HG03045 (cell line): ENCODE measurements at regions not wholly inside any gene's neighbourhood (a gene's known extent, or its start where the extent isn't known, plus 50 kb on each side); places are given as distances from the start of the nearest gene placed in this dataset.

Experiments
- ATAC-seq: cut with Tn5 transposase; IDR thresholded peaks from one replicate; pipeline ENCODE4 v1.9.1; 2021; ENCODE audit warnings: mild to moderate bottlenecking, moderate library complexity; ENCODE audit not compliant: unreplicated experiment

DNA sequence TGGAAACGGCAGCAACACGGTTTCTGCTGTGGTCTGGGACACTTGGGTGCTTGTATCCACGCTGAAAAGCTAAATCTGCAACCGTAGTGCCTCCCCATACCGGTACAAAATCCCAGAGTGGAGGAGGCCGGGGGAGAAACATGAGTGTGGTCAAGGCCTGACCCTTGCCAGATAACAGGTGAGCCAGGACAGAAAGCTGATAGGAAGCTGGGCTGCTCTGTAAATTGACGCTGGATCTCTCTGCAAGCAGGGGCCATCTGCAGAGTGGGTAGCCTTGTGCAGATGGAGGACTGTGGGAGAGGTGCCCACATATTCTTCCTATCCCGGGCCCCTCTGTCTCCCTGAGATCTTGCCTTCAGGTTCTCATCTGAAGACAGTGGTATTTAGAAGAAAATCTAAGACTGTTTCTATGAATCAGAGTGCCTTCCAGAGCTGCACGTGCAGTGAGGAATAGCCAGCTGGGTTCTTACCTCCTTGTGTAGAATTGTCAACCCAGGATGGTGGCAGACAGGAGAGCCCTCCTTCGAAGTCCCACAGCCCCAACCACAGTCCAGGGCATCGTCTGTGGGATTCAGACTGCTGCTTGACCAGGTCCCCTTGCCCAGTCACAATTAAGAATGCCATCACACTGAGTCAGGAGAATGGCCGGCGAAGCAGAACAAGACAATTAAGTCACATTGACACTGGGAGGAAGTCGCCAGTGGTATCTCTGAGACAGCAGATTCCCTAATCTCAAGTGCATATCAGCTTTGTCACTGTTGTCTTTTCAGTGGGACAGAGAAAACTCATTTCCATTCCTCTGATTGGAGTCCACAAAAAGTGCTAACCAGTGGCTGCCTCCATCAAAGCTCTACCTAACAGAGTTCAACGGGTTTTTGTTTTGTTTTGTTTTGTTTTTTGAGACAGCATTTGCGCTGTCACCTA lies 100.0 kb upstream of the RIPOR2 start:
- no peak for ATAC-seq

DNA sequence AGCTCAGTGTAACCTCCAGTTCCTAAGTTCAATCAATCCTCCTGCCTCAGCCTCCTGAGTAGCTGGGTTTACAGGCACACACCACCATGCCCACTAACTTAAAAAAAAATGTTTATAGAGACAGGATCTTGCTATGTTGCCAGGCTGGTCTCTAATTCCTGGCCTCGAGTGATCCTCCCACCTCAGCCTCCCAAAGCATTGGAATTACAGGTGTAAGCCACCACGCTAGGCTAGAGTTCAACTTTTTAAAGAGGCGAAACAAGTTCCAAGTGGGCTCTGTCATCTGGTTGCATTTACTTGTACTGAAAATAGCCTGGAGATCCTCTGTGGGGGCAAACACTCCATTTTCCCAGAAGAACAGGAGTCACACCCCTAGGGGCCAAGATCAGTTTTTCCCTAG lies 100.7 kb upstream of the RIPOR2 start:
- ATAC-seq, result no peak

DNA sequence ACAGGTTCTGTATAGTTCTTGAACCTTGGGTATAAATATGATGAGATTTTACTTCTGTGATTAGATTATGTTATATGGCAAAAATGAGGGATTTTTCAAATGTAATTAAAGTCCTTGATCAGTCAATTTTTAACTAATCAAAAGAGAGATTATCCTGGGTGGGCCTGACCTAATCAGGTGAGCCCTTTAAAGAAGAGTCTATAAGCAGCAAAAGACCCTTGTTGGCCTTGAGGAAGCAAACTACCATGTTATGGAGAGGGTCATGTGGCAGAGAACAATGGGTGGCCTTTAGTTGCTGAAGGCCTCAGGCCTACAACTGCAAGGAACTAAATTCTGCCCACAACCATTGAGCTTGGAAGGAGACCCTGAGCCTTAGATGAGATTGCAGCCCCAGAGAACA lies 102.5 kb upstream of the RIPOR2 start:
- no peak for ATAC-seq

DNA sequence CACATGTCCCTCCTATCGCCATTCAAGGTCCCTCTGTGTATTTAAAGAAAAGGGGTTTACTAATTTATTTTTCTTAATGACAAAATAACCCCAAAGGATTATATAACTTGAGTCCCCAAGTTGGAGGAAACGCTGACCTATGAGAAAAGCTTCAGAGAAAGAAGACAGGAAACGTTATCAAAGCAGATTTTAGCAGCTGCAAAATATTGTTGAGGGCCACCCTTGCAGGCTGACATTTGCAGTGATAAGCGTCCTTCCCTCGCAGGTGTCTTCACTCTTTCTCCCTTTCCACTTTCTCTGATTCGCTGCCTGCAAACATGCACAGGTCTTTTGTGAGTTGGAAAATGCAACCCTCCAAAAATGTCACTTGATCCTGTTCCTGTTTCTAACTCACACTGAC lies 103.2 kb upstream of the RIPOR2 start:
- ATAC-seq, result no peak

DNA sequence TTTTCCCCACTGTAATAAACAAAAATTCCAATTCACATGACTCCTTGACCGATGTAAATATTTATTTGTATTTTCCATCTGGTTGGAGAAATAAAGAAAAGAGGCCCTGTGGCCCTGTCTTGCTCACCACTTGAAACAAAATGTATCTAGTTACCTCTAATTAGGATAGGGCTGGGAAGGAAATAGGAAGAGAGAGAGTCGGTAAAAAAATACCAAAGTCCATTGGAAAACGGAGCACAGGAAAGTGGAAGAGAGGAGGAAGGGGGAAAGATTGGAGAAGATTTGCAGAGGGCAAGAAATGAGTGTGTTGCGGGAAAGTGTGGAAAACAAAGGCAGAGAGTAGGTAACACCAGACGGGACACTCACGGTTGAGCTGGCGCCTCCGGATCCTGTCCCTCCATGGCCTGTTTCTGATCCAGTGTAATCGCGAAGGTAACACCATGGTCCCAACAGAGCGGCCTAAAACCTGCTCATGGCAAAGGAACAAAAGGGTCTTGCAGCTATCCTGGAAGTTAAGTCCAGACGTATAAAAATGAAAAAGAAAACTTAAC lies 105.8 kb upstream of the RIPOR2 start:
- ATAC-seq, result no peak

DNA sequence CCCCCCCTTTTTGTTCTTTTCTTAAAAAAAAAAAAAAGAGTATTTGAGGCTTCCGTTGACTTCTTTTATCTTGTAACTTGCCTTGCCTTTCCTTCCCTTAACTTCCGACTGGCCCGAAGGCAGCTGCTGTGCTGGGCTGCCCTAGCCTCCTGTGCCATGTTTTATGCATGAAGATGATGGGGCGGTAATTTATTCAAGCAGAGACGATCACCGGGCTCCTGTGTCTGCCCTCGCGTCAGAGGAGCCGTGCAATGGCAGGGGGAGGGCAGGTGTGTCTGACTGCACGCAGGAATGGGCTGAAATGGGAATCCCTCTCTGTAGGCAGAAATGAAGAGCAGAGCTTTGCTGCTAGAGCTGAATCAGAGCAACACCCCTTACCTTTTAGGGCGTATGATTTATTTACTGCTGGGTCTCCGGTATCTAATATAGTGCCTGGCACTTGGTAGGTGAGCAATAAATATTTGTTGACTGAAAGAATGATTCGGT lies 106.3 kb upstream of the RIPOR2 start:
- ATAC-seq, result peak; percentile 51

DNA sequence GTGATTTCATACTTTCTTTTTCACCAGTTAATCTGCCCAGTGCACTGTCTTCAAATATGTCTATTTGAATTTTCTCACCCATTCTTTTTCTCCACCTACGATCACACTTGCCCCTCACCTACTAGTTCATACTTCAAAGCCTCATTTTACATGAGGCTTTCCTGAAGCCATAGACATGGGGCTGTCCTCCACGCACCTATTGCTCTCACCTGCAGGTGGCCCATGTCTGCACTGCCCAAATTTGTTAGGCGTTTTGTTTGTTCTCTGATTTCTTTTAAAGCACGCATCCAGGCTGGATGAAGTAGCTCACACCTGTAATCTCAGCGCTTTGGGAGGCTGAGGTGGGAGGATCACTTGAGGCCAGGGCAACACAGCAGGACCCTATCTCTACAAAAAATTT lies 106.8 kb upstream of the RIPOR2 start:
- no peak for ATAC-seq

DNA sequence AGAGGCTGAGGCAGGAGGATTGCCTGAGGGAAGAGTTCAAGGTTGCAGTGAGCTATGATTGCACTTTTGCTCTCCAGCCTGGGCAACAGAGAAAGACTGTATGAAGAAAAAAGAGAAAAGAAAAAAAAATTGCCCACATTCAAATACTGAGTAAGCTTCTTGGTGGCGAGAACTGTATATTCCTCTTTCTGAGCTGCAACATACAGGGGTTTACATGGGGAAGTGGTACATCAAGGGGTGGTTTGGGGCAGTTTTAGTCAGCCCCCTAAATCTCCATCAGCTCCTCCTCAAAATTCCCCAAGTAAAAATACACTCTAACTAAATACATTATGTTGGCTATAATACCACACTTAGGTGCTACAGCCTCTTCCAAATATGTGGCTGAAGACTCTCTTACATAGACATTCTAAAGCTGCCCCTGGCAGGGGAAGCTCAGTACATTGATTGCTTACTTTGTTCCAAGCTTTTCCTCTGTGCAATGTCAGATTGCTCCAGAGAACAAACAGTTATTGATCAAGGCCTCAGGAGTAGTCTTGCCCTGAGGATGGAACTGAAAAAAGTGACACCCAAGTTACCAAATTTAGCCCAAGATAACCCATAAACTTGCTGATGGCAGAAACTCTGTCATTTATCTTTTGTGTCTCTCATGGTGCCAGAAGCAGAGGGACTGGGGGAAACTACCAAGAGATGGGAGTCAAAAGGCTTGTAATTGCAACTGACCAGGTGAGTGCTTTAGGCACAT lies 107.4 kb upstream of the RIPOR2 start:
- no peak for ATAC-seq

DNA sequence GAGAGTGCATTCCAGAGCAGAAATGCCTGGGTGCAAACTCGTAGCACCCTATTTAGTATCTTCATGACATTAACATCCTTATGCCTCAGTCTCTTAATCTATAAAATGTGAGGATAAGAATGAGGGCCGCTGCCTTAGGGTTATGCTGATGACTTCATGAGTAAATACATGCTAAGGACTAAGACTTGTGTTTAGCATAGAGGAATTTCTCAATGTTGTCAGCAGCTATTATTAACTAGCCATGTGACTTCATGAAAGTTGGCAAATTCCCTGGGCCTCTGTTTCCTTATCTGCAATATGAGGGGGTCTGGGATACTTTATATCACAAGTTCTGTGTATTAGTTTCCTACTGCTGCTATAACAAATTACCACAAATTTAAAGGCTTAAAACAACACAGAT lies 108.1 kb upstream of the RIPOR2 start:
- no peak for ATAC-seq

DNA sequence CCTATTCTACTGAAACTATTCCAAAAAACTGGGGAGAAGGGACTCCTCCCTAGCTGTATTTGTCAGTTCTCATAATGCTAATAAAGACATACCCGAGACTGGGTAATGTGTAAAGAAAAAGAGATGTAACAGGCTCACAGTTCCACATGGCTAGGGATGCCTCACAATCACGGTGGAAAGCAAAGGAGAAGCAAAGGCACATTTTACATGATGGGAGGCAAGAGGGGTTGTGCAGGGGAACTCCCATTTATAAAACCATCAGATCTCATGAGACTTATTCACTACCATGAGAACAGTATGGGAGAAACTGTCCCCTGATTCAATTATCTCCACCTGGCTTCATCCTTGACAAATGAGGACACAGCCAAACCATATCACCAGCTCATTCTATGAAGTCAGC lies 111.2 kb upstream of the RIPOR2 start:
- ATAC-seq, result no peak

DNA sequence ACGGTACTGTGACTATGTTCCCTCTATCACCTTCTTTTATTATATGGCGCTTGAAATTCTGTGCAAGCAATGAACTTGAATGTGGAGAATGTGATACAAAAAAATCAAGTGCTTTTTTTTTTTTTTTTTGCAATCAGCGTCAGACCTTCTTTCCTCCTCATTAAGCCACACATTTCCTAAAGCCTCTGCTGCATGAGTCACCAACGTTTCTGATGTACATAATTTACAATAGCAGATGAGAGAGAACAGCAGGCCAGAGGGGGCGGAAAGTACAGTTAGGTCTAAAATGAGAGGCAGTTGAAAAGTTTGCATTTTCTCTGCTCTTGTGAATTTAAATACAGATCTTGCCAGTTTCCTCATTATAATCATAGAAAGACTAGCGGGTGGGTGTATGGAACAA lies 114.6 kb upstream of the RIPOR2 start:
- no peak for ATAC-seq

DNA sequence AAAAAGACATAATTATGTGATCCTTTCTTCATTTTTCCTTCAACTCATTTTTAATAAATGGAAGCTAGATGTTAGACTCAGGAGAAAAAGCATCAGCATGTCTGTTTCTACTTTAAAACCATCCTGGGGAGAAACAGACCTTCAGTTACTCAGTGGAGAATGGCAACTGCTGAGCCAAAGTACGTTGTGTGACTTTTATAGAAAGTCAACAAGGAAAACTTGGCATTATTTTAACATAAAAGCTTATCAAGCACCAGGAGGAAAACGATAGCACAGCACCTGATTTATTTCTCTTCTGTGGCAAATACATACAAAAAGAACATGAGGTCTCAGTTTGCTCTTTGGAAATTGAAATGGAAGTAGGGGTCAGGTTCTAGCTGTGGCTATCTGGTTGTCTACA lies 115.3 kb upstream of the RIPOR2 start:
- ATAC-seq, result no peak

DNA sequence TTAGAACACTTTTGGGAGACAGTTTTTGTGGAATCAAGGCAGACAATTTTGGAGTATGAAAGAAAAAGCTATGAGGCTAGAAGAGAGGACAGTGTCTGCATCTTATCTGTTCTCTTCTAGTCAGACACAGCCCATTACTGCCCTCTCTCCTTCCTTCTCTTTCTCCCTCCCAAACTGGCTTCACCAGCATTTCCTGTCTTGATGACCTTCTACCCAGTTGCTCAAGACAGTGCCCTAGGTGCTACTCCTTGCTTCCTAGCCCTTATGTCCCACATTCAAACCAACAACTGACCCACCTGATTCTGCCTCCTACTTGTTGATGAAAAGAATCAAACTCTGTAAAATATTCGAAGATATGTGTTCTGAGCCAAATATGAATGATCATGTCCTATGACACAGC lies 116.4 kb upstream of the RIPOR2 start:
- ATAC-seq, result no peak

DNA sequence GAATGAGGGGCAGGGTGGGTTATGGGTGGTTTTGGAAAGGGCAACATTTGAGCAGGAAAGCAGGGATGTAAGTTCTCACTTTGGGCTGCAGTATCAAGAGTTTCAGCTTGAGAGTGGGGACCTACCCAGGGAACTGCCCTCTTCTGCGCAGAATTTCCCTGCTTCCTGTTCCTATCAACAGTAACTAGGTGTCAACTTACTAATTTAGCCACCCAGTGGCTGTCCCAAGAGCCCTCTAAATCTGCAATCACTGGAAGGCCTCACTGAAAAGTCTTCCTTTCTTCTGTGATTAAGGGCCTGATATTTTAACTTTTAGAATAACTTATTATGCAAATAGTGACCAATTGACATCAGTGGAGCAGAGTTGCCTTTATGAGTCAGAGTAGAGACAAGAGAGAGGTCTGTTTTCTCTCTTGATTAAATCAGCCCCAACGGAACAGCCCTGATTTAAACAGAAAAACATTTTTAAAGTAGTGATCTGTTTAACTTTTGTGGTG lies 118.2 kb upstream of the RIPOR2 start:
- ATAC-seq, result peak; percentile 84

DNA sequence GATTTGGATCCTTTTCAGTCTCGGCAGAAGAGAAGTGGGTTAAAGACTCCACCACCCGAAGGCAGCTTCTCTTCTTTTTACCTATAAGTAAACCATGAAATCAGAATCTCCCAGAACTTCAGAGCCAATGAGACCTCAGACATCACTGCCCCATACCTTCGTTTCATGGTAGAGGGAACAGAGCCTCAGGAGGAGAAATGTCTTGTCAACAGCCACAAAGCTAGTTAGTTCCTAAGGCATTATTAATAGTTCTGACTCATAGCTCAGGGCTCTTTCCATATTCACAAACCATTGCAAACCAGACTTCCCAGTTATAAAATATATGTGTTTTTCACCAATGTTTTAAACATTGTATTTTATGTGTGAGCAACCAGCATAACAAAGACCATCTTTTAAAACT lies 118.7 kb upstream of the RIPOR2 start:
- no peak for ATAC-seq

DNA sequence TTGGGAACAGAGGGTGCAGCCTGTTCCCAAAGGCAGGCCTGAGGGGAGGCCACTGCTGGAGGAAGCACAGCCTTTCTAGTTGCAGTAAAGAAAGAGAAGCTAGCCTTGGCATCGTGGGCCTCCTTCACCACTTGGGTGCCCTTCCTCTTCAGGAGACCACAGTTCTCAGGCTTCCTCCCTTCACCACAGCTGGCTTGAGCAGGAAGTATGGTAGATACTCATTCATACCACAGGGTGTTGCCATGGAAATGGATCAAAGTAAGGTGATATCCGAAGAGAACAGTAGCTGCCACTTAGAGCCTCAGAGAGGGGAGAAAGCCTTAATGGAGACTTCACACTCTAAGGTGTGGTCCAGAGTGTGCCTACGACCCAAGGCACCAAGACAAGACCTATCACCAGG lies 120.4 kb upstream of the RIPOR2 start:
- no peak for ATAC-seq

DNA sequence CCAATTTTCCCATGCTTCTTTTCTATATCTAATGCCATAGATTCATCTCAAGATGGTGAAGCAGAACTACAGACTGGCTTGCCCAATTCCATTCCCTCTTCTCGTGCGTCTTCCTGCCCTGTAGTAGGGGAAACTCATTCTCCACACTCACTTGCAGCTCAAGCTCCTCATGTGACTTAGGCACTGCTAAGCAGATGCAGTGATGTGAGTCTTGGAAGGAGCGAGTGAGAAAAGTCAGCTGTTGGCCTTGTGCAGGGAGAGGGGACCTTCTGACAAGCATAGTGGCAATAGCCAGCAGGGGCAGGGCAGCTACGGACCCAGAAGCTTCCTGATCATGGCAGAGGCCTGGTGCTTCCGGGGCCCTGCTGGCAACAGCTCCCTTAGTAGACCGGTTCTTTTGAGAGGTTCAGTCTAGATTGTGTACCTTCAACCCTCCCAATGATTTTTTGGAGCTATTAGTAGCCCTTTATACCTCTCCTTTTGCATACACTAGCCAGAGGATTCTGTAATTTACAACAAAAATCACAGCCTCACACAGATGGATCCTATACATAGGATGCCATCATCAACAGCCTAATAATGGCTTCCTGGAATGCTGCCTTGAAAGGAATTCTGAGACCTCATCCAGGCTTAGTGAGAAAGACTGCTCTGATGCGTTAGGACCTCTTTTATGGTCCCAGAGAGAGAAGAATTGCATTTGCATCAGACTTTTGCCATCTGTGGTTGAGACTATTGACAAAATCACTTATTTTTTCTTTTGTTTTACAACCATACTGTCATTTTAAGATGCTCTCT lies 121.5 kb upstream of the RIPOR2 start:
- ATAC-seq, result no peak

DNA sequence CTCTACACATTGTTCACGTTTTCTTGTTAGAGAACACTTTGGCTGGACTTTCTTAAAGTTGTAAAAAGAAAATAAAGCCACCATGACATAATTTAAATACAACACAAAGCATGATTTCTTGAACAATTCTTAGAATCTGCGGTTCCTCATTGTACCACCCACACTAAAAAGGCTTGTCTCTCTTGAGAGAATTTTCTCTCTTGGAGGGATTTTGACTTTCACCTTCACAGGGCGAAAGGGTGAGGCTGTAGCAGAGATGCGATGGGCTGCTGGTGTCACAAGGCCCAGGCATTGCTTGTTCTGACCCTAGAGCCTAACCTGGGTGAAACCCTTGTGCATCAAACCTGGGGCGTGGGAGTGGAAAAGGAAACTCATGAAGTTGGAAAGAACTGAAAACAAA lies 122.7 kb upstream of the RIPOR2 start:
- no peak for ATAC-seq

DNA sequence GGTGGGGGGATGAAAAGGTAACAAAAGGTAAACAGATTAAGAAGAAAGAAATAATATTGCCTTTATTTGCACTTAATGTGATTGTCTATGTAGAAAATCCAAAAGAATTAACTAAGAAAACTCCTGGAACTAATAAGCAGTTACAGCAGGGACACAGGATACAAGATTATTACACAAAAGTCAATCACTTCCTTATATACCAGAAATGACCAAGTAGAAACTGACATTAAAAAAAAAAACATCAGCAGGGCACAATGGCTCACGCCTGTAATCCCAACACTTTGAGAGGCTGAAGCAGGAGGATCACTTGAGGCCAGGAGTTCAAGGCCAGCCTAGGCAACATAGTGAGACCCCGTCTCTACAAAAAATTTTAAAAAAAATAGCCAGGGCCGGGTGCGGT lies 123.2 kb upstream of the RIPOR2 start:
- no peak for ATAC-seq

DNA sequence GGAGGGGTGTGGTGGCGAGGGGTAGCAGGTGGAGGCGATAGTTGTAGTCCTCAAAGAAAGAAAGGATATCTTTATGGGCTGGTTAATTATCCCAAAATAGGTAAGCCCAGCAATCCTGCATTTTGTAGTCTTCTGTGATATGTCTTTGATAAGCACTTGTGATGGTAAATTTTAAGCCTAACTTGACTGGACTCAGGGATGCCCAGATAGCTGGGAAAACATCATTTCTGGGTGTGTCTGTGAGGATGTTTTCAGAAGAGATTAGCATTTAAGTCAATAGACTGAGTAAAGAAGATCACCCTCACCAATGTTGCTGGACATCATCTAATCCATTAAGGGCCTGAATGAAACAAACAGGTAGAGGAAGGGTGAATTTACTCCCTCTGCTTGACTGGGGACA lies 124.8 kb upstream of the RIPOR2 start:
- no peak for ATAC-seq
